NOMO-1 treated with DMSO at 0.1 percent for 48 hours (cell line): ENCODE measurements at regions not wholly inside any gene's neighbourhood (a gene's known extent, or its start where the extent isn't known, plus 50 kb on each side); places are given as distances from the start of the nearest gene placed in this dataset.

Experiments used
- DNase-seq: peaks from one replicate; lab custom pipeline; 2025; ENCODE audit not compliant: unreplicated experiment; lab: John Stamatoyannopoulos, UW

DNA sequence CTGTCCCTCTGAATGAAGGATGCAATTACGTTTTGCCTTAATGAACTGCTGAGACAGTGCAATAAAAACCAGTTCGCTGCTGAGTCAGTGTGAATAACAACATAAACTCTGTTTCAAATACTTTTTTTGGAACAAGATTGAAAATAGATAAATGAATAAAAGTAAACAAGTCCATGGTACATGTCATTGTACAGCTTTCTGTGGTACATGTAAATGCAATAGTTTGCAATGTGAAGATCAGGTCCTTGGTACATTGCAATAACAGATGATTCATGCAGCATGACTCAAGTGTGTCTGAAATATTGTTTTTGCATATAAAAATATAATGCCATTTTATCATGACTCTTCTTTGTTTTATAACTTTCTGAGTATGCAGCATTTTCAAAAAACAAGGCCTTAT is 193.4 kb upstream of the PACRGL start:
- no peak for DNase-seq

DNA sequence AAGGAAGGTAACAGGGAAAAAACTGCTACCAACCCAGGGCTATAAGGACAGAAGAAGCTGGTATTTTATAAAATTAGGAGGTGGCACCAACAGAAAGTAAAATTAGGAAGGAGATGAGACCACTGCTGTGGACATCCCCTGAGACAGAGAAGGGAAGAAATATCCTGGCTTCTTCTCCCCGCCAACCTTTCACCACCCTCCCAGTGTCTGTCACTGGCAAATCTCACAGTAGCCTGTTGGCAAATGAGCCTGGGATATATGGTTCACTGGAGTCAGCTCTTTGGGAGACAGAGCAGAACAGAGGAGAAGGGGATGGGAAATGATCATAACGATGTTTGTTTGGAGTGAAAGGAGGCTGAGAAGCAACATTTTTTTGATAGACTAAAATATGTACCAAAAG is 190.9 kb upstream of the PACRGL start:
- DNase-seq: no peak

DNA sequence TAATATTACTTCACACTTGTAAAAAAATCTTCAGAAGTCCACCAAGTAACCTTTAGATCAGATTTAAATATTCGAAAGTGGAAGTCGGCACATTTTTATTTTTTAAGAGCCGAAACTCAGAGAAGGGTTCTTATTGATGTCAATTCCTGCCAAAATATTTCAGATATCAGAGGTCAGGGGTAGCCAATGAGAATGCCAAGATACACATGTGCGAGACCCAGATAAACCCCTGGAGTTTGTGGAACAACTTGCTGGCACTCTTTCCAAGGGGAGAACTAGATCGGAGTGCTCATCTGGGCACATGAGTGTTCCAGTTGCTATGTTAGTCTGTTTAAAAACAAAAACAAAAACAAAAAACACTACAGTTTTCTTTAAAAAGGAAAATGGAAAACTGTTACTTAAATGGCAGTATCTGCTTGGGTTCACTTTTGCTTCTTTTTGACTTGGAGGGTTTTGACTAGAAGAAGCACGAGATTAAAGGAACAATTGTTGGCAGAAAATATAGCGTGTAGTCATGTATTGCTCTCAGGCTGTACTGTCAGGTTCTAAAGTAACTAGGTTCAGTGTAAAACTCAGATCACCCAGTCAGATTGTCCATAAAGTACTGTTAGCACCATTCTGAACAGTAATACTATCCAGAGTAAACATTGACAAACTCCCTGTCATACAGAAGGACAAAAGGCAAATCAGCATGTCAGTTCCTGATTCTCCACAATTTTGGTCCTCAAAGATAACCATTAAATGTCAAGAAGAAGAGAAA is 188.0 kb upstream of the PACRGL start:
- DNase-seq: no peak

DNA sequence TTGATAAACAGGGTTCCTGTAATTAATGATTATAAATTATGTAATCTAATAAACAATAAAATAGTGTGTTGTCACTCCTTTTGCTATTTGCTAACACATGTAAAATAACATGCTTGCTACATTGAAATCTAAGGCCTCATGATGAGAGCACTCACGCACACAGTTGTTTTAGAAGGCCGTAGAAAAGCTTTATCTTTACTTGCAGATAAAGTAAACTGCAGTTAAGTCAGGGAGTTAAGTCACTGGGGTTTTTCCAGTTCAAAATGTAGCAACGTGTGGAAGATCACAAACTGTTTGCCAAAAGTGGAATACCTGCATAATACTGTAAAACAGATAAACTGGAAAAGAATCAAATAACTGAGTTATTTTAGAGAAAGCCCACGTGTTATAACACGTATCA is 187.3 kb upstream of the PACRGL start:
- DNase-seq: no peak

DNA sequence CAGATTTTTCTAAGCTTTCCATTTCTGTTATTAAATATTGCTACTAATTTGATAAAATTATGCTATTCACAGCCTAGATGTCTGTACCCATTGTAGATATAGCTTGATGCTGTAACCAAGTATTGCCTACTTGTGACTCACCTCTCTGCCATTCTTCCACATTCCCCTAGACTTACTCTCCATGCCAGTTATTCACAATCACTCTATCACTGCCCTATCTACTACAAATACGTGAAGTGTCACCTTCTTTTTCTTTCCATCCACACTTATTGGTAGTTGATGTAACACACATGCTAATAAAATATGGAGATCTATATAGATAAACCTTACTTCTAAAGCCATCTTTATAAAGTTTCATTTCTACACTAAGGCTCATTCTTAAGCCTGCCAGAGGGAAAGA is 179.4 kb upstream of the PACRGL start:
- DNase-seq: no peak

DNA sequence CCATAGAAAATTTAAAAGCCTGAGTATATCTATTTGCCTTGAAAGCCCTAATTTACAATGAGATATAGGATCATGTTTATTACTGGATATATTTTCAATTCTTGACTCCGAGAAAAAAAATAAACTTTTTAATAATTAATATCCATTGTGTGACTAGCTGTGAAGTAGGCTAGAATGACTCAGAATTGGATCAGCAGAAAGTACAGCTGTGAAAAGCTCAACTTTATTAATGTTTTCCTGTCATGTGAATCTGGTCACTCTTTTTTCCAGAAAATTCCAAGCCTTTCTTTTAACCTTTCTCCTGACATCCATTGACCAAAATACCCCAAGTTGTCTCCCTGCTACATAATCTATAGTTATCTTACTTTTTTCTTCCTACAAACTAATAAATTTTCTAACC is 171.8 kb upstream of the PACRGL start:
- DNase-seq: no peak

DNA sequence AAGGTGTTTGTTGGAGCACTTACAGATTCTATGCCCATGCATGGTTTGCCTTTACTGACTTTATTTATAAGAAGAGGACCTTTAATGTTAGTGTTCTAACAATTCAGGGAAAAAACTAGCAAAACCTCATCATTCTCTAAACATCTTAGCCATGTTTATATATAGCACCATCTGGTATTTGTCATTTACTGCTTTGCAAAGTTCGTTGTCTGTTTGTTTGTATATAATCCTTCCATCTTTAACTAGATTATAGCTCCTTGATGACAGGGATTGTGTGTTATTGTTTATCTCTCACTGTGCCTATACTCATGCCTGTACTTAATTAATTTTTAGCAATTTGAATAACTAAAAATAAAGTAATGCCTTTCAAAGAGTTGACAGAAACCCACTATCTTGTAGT is 170.6 kb upstream of the PACRGL start:
- no peak for DNase-seq

DNA sequence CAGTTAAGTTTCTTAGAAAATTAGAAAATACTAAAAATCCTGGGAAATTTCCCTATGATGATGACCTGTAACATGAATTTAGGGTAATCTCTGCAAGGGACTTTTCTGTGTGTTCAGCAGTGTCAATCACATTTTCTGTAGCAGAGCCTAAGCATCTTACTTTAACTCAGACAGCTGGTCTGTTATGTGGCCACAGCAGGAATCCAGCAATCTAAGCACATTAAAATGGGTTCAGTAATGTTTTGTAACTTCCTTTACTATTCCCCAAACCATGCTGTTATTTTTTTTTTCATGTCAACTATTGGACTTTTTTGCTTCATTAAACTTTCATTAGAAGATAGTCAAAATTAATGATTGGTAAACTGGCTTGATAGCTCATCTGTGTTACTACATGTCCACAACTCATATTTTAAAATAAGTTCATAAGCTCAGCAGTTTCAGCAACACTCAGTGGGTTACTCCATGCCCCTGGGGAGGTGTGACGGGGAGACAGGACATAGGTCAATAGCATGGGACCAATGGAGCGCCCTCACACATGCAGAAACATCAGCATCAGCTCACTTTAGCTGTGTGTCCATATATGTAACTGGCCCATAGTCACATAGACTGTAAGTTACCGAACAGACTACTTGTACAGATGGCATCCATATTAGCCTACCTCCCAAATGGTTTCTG is 168.0 kb upstream of the PACRGL start:
- no peak for DNase-seq

DNA sequence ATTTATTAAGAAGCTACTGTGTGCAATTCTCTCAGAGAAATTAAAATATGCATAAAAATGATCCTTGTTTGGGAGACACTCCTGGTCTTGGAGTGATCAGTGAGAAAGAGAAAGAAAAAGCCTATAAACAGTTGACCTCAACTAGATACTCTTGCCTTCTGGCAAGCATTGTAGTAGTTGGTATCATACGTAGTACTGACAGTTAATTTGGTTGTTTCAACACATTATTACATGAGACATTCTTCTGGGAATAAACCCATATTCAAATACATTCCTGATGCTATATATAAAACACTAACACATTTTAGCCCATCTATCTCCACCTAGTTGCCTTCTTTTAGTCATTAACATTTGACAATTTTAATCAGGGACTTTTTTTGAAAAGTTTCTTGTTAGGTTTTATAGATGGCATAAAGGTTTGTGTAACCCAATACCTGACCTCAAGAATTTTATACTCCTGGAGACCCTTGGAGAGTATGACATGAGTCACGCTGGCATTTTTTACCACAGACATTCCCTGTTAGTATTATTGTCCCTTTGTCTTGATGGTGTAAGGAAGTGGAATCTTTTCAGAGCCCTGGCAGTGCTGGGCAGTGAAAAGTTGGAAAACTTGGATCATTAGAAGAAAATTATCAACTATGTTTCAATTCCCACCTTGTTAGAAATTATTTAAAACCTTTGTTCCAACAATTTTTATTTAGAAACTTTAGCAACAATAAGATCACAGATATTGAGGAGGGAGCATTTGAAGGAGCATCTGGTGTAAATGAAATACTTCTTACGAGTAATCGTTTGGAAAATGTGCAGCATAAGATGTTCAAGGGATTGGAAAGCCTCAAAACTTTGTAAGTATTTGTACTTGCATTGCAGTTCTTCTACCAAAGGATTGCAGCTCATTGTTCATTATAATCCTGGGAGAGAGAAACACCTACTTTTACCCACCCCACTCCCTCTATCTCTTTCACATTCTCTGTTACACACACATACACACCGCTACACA is 167.1 kb upstream of the PACRGL start:
- no peak for DNase-seq

DNA sequence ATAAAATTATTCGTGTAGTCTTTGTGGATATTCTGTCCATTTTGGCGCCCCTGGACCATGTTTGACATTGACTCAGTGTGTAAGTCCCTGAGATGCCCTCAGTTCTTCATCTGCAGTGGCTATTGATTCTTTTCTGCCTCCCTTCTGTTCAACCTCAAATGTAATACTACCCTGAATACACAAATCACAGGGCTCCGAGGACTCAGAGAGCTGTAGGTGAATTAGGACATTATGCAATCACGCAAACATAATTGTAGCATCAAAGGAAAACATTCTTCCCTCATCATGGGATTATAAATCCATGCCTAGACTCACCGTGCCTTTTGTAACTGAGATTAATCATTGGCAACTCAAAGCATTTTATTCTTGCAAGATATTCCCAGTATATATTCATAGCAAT is 161.4 kb upstream of the PACRGL start:
- DNase-seq: no peak

DNA sequence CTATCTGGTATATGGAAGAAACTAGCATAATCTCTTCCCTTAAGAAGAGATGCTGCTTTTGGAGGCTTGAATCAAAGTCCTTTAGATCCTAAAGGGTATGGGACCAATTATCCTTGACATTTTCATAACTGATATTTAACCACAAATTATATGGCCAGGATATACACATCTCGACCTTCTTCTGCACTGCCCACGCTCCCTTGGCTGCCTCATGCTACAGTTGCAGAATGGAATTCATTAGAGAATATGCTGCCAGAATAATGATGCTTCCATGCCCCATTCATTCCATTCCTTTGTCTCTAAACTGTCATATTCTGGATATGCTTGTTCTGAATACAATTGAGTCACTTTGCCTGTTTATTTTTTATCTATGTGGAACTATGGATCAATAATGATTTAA is 157.1 kb upstream of the PACRGL start:
- DNase-seq: no peak

DNA sequence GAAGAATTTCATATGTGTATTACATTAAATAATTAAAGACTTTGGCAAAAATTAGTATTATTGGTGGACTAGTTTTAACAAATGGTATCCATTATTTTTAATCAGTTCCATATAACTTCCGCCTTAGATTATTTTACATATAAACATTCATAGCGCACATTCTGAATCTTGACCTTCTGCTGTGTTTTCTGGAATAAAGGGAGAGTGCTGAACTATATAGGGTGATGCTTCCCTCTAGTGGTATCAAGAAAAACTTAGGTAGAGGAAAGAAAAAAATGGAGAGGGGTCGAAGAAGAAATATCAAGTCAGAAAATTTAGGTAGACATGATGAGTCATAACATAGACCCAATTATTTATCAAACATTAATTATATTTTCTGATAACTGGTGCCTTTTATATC is 155.6 kb upstream of the PACRGL start:
- peak; percentile 45 for DNase-seq

DNA sequence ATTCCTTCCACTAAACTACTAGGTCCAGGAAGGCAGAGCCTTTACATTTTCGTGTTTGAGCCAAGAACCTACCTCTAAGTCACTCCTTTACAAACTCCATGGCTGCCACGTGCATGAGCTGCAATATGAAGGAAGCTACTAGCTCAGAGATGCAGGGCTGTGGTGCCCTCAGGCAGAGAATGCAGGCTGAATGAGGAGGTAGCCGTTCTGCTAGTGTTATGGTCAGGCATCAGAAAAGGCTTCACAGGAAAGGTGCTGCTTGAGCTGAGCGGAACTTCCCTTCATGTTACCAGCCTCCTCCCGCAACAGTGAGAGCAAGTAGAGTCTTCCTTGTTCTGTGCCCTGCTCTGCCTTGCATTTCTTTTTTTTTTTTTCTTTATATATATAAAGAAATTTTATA is 148.3 kb upstream of the PACRGL start:
- no peak for DNase-seq

DNA sequence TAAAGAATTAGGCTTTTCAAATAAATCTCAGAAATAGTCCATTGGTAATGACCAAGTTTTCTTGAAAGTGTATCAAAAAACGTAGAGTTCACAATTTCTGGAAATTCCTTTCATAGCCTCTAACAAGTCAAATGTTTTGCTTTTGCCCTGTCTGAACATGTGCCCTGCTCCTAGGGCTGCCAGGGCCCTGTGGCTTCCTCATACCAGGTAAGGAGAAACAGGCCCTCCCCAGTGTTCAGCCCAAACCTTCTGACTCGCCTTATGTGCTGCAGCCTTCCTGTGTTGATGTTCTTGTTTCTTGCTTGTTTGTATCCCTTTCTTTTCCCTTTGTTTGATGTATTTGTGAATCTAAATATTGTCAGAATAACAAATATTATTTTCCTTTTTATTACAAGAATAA is 146.1 kb upstream of the PACRGL start:
- DNase-seq: no peak

DNA sequence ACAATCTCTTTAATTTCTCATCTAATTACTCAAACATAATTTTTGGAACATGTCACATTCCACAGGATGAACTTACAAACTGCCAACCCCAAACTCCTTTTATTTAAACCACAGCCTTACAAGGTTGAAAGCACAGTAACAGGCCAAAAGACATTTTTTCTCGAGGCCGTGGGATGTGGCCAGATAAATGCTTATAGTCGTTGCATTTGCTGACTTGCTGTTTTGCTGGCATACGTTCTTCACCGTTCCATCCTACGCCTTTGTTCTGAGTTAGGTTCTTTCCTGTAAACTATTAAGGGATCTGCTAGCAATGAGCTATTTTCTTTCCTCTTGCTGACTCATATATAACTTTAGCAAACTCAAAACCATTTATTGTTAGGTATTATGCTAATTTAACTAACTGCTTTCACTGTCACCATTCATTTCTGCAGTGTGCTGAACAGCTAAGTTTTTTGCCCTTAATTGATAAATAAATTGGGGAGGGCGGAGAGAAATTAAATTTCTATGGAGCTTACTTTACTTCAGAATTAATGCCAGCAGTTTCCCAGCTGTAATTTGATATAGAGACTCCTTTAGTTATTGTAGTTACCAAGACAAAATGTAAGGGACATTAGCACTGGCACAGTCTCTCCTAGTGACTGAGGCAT is 135.1 kb upstream of the PACRGL start:
- no peak for DNase-seq

DNA sequence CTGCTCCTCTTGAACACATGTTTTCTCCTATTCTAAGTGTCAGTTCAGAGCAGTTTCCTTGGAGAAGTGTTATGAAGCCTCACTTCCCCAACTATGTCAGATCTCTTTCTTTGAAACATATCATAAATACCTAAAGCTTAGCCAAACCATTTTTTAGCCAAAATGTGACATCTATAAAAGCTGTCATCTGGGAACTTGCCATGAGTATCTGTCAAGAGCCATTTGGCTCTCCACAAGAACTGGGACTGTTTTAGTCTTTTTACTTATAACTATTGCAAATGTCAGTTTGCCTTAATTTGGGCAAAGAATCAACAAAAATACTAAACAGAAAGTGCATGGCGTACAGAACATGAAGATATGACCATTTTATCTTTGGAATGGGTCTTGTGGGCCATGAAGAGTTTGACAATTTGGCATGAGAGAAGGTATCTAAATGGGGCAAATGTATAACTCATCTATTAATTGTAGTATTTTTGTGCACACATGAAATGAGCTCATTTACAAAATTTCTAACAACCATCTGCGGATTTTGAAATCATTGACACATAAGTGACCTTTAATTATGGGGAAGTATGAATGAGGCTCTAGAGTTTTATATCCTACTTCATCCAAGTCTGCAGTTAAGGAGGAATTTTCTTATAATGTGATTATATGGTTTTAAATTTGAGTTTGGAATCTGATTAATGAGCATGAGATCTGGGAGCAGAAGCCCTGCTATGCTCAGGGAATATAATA is 129.1 kb upstream of the PACRGL start:
- peak; percentile 57 for DNase-seq

DNA sequence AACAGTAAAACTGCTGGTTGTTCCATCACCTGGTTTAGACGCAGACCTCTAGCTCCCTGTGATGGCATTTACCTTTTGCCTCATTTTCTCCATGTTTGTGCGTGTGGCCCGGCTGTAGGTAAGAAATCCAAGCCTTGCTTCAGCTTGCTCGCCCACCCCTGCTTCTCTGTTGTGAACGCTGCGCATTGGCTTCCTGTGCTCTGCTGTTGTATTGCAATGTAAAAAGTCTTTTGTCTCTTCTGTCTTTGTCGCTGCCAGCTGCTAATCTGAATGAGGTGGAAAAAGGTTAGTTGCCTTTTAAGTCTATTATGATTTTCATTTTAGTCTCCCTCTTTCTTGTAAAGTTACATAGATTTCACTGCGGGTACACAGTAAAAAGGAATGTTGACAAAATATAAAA is 127.3 kb upstream of the PACRGL start:
- DNase-seq: no peak

DNA sequence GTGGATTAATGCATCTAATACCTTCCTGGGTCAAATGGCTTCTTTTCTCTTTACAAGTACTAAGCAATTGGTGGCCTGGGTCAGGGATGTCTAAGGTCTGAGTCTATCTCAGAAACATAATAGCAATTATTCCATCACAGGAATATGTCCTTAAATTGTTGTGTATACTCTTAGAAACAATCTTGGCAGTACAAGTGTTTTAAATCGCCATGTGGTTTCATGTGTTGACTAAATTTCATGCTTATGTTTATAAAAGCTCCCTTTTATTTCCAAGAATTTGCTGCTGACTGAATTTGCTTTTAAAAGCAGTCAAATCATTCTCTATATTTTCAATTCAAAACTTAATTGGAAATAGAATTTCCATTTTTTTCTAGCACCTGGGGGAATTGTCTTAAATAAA is 125.3 kb upstream of the PACRGL start:
- DNase-seq: no peak

DNA sequence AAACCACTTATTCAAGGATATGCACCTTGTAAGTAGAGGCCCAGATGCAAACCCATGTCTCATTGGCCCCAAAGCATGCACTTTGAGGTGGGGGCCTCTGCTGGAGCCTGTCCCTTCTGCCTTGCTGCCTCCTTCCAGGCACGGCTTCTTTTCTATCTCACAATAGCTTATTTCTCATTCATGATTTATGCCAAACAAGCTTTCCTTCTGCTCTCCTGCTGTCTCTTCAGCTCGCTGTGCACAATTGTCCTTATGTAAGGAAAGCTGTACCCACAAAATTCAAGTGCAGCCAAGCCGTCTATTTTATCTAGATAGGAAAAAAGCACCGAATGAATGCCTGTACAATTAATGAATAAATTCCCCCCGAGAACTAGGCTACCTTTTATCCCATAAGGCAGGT is 124.8 kb upstream of the PACRGL start:
- no peak for DNase-seq

DNA sequence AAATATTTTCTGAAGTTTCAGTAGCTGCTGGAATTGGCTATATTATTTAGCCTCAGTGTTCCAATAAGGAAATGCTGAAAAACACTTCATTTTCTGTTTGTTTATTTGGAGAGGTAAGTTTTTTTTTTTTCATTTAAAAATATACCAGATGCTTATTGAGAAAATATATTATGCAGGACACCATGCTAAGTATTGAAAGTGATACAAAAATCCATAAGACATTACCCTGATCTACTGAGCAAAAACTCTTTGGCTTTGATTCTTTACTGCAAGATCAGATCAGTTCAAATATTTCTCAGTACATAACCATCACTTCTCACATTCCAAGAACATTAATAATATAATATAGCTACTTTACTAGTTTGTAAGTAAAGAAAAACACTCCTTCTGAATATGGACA is 123.4 kb upstream of the PACRGL start:
- DNase-seq: no peak

DNA sequence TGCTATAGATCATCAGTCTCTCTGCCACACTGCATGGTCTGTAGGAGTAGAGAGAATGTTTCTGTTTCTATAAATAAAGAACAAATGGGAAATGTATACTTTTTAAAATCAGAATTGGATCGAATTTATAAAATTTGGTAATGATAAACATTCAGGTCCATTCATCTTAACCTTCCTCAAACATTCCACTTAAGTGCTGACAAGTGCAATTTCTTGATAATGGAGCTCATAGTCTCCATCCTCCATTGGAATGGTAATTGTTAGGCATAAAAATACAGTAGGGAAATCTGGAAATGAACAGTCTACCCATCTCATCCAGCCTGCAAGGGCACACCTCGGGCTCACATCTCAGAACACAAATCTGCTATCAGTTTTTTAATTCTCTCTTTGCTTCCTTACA is 122.6 kb upstream of the PACRGL start:
- DNase-seq: no peak
